ENCODE measurements at regions not wholly inside any gene's neighbourhood (a gene's known extent, or its start where the extent isn't known, plus 50 kb on each side); places are given as distances from the start of the nearest gene placed in this dataset.

DNA sequence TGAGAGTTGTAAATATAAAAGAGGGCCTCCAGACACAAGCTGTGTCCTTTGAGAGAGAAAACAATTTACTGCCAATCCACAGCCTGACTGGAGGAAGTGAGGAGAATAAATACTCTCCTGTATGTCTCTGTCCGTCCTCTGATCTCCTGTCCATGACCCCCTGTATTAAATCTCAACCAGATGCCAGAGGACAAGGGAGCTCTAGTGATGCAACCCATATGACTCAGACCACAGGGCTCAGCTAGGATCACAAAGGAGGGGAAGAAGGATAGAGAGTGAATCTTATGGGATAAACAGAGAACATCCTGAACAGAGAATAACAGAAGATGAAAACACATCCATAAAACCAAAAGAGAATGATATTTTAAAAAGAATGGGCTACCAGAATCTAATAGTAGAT, 482.6 kb downstream of the PLOD2 start:
- Histone ChIP-seq H3K4me1 (ENCODE audit: insufficient read depth) (no peaks in the 10 kb centered on the region; the same call in 1 of the 2 replicates), H3K4me2 (no peak overlapping the region), H3K4me3 (no peak overlapping the region), H3K36me3 (ENCODE audit: insufficient read depth) (no peaks in the 10 kb centered on the region), H3K27ac (ENCODE audit: low read depth) (no peak overlapping the region), H3K27me3 (ENCODE audit: insufficient read depth) (no peaks in the 10 kb centered on the region), H3K79me2 (replicated peaks; ENCODE audit: insufficient read depth) (no peaks in the 10 kb centered on the region), H2AFZ (no peak overlapping the region), H3F3A (replicated peaks; ENCODE audit: low read depth) (no peaks in the 10 kb centered on the region), H3K9me2 (ENCODE audit: insufficient read depth) (no peaks in the 10 kb centered on the region), H4K20me1 (replicated peaks; ENCODE audit: insufficient read depth) (no peaks in the 10 kb centered on the region)
- DNase-seq (ENCODE audit: low spot score) (no peak), ATAC-seq (no peak)
- no peak overlapping the region for H3K27ac Mint-ChIP-seq
- no peaks in the 10 kb centered on the region for H3K27me3 Mint-ChIP-seq (ENCODE audit: insufficient read depth, low read depth, poor library complexity)
- no peak for TF ChIP-seq CREB1 (CRISPR knock-in tag; IDR thresholded peaks at IDR 0.05; ENCODE audit: low read depth)
- TF ChIP-seq, protein P1, sequence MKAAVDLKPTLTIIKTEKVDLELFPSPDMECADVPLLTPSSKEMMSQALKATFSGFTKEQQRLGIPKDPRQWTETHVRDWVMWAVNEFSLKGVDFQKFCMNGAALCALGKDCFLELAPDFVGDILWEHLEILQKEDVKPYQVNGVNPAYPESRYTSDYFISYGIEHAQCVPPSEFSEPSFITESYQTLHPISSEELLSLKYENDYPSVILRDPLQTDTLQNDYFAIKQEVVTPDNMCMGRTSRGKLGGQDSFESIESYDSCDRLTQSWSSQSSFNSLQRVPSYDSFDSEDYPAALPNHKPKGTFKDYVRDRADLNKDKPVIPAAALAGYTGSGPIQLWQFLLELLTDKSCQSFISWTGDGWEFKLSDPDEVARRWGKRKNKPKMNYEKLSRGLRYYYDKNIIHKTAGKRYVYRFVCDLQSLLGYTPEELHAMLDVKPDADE (IDR thresholded peaks at IDR 0.05): no peak
- TF ChIP-seq EZH2phosphoT487 (IDR thresholded peaks at IDR 0.05; ENCODE audit: unreplicated experiment): no peak
- TF ChIP-seq, protein P2, sequence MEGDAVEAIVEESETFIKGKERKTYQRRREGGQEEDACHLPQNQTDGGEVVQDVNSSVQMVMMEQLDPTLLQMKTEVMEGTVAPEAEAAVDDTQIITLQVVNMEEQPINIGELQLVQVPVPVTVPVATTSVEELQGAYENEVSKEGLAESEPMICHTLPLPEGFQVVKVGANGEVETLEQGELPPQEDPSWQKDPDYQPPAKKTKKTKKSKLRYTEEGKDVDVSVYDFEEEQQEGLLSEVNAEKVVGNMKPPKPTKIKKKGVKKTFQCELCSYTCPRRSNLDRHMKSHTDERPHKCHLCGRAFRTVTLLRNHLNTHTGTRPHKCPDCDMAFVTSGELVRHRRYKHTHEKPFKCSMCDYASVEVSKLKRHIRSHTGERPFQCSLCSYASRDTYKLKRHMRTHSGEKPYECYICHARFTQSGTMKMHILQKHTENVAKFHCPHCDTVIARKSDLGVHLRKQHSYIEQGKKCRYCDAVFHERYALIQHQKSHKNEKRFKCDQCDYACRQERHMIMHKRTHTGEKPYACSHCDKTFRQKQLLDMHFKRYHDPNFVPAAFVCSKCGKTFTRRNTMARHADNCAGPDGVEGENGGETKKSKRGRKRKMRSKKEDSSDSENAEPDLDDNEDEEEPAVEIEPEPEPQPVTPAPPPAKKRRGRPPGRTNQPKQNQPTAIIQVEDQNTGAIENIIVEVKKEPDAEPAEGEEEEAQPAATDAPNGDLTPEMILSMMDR (conservative IDR thresholded peaks at IDR 0.05; ENCODE audit: low read depth in 2 of 2): no peak
- no peak for TF ChIP-seq ZNF114 (CRISPR knock-in tag; IDR thresholded peaks at IDR 0.05)
- no peak for TF ChIP-seq EZH2 (IDR thresholded peaks at IDR 0.05; ENCODE audit: low read depth, unreplicated experiment)
- no peak for TF ChIP-seq JUNB (IDR thresholded peaks at IDR 0.05; ENCODE audit: unreplicated experiment)
- TF ChIP-seq STAT1 (IDR thresholded peaks at IDR 0.05; ENCODE audit: unreplicated experiment): no peak
- TF ChIP-seq, protein P3, sequence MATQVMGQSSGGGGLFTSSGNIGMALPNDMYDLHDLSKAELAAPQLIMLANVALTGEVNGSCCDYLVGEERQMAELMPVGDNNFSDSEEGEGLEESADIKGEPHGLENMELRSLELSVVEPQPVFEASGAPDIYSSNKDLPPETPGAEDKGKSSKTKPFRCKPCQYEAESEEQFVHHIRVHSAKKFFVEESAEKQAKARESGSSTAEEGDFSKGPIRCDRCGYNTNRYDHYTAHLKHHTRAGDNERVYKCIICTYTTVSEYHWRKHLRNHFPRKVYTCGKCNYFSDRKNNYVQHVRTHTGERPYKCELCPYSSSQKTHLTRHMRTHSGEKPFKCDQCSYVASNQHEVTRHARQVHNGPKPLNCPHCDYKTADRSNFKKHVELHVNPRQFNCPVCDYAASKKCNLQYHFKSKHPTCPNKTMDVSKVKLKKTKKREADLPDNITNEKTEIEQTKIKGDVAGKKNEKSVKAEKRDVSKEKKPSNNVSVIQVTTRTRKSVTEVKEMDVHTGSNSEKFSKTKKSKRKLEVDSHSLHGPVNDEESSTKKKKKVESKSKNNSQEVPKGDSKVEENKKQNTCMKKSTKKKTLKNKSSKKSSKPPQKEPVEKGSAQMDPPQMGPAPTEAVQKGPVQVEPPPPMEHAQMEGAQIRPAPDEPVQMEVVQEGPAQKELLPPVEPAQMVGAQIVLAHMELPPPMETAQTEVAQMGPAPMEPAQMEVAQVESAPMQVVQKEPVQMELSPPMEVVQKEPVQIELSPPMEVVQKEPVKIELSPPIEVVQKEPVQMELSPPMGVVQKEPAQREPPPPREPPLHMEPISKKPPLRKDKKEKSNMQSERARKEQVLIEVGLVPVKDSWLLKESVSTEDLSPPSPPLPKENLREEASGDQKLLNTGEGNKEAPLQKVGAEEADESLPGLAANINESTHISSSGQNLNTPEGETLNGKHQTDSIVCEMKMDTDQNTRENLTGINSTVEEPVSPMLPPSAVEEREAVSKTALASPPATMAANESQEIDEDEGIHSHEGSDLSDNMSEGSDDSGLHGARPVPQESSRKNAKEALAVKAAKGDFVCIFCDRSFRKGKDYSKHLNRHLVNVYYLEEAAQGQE (IDR thresholded peaks at IDR 0.05; ENCODE audit: unreplicated experiment): no peak
- TF ChIP-seq ZNF331 (CRISPR knock-in tag; IDR thresholded peaks at IDR 0.05; ENCODE audit: low read depth): no peak
- H3K4me3 Mint-ChIP-seq: no peak overlapping the region
- no peaks in the 10 kb centered on the region for H3K36me3 Mint-ChIP-seq (ENCODE audit: low read depth)
- no peaks in the 10 kb centered on the region for H3K9me3 Mint-ChIP-seq
- peaks cover 6% of the 10 kb centered on the region; the same call in 2 of the 3 replicates for H3K4me1 Mint-ChIP-seq
